DMS79 treated with DMSO at 0.1 percent for 48 hours (cell line): ENCODE measurements at regions not wholly inside any gene's neighbourhood (a gene's known extent, or its start where the extent isn't known, plus 50 kb on each side); places are given as distances from the start of the nearest gene placed in this dataset.
A peak's percentile ranks its signal among the peaks of the same experiment; 100 is the strongest.

Source experiments
- DNase-seq: peaks from one replicate; lab custom pipeline; 2025; lab: John Stamatoyannopoulos, UW

DNA sequence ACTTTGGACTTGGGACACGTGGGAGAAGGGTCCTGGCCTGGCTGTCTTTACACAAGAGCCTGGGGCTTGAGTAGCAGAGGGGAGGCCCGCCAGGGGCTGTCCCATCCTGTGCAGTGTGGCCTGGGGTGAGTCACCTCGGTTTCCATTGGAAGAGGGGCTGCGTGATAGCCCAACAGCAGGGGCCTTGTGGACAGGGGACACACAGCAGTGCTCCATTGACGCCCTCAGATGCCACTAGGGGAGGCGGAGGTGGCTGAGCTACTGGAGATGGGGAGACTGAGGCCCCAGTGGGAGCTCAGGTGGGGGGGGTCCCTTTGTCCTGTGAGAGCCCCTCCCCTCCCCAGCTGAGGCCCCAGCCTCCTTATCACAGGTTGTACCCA is 50.0 kb upstream of the RNU6ATAC start:
- no peak for DNase-seq

DNA sequence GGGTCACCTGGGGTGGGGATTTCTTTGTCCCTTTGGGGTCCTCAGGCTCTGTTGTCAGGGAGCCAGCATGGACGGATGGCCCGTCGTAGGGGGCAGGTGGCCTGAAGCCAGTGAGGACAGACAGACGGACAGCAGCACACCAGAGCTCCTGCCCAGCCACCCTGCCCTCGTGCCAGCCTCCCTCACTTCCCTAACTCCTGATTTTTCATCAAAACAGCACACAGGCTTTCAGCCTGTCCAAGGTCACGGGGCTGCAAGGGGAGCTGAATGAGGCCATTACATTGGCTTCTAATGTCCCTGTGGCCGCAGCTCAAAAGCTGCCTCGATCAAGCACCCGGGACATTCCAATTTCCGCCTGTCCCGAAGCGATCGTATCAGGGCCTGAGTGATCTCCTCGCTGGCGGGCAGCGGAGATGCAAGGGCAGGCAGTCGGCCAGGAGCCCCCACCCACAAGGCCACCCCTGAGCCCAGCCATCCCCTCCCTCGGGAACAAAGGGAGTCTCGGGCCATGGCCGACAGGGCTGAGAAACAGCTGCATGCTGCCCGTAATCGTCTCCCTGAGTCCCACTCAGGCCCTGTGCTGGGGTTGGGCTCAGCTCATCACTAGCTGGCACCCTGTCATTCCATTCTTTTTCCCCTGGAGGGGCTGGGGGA is 50.5 kb upstream of the RNU6ATAC start:
- no peak for DNase-seq

DNA sequence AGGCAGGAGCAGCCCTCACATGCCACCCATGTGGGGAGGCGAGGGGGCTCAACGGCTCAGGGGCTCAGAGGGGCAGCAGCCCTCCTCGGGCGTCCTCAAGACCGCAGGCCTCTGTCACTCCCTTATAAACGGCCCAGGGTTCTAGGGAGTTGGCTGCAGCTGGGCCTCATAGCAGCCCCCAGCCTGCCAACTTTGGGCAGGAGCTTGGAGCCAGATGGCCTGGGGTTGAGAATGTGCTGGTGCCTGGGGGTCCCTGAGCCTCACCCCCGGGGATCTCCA is 51.0 kb upstream of the RNU6ATAC start:
- no peak for DNase-seq

DNA sequence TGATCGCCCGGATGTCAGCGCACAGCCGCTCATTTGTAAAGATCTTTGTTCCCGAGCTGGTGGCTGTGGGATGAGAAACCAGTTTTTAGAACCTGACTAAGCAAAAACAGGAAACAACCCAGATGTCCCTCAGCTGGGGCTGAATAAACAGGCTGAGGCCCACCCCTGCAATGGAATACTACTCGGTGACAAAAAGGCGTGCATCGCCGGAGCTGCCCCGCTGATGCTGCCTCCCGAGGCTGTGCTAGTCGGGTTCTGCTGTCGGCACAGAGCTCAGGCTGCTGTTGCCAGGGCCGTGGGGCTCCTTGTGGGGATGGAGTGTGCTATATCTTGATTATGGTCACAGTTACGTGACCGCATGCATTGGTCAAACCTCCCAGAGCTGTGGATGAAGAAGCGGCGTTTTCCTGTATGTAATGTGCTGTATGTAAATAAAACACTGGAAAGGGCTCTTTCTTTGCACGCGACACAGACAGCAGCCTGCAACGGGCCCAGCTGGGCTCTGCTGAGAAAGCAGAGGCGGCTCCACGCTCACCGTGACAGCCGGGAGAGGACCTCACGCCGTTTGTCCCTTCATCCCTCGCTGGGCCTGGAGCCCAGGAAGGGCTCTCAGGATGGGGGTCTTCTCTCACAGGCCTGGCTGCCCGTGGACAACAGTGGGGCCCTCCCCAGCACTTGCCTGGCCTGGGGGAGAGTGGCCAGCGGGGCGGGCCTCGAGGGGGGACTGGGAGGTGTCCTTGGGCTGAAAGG is 51.5 kb upstream of the RNU6ATAC start:
- no peak for DNase-seq

DNA sequence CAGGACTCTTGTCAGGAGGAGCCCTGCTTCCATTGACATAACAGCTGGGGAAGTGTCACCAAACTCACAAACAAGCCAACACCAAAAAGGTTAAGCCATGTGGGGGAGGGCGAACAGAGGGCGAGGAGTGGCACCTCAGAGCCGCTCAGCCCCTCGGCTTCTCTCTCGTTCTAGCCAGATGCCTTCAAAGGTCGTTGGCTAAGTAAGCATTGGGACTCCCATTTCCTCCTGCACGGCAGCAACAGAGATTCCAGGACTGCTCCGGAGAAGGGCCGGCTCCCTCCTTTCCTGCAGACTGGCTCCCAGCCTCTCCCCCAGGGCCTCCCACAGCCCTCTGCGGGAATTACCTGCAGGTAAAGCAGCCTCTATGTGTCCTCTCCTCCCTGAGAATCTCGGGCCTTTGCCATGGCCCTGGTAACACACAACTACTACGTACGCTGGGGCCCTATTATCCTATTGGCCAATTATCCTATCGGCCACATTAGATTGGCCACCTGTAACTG is 52.1 kb upstream of the RNU6ATAC start:
- DNase-seq = no peak

DNA sequence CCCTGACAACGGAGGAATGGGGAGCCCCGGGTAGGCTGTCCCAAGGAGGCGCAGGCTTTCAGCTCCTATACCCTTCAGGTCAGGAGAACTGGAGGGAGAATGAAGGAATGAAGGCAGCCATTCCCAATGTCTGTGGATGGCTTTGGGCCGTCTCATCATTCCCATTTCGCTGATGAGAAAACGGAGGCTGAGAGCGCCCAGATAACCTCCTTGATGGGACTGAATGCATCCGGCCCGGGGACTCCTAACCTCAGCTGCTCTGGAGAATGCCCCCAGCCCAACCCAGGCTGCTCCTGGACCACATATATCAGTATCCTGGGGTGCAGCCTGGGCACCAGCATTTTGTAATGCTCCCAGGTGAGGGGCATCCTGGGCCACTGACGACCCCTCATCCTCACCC is 52.6 kb upstream of the RNU6ATAC start:
- no peak for DNase-seq

DNA sequence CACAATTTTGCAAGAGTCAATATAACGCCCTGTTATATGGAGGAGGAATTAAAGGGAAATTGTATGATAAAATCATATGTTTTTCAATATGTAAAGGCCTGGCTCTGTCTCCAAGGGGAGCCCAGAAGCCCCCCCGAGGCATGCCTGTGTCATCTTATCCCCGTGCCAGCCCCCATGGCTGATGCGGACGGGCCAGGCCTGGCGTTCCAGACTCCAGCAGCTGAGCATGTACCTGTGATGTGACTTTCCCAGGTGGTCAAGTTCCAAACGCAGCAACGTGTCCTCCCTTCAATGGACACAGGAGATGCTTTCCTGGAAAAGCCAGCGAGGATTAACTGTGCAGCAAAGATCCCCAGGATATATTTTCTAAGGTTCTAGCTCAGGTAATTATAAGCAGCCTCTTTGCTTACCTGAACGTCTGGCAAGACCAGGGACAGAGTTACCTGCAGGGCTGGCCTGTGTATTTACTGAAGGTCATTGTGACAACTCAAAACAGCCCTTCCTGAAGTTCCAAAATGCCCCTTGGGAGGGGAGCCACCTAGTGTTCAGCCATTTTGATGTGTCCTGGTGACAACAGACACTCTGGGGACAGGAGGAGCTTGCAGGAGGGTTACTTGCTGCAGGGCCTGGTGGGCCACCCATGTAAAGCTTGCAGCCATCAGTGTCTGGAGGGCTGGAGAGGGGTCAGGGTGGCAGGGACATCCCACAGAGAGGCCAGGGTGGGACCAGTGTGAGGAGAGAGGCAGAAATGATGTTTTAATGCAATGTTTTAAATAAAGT is 53.3 kb upstream of the RNU6ATAC start:
- DNase-seq = no peak

DNA sequence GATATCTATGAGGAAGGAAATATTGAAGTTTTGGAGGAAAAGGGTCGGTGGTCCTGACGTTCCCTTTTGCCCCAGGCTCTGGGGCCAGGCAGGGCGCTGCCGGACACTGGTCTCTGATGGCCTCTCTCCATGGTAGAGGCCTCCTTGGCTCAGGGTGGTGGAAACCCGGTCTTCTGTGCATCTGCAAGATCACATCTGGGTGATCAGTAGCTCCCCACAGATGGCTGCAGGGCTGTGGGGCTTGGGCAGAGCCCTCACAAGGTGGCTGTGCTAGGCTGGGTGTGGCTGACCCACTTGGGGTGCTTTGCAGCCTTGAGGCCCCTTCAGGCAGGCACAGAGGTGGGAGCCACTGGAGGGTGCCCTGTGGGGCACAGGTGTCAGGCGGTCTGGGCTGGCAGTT is 53.9 kb upstream of the RNU6ATAC start:
- DNase-seq = no peak

DNA sequence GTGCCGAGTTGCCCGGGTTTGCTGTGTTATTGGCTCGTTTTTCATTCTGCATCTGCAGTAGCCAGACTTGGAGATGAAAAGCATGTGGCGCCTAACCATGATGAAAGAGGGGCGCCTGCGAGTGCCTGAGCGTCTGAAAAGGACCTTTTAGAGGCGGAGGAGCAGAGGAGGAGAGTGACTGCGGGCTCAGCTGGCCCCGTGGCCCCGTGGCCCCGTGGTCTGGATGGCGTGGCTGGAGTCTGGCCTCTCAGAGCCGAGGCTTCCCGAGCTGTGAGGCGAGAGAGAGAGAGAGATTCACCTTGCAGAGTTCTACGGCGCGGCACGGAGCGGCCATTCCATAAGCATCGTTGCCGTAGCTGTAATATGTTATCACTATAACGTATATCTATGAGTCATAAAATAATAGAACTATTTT is 55.3 kb upstream of the RNU6ATAC start:
- DNase-seq = no peak

DNA sequence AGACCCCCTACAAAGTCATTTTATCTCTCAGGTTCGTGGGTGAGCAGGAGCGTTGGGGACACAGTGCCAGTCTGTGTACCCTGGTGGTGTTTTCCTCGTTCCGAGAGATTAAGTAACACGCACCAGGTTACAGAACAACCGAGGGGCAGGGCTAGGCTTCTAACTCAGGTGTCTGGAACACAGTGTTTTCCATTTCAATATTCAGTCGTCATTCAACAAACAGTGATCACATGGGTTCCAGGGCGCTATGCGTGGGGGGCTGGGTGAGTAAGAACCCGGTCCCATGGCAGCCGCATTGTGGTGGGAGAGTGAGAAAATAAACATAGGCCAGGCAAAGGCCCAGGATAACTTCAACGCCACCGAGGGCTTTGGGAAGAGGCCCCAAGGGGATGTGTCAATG is 55.9 kb upstream of the RNU6ATAC start:
- DNase-seq = no peak

DNA sequence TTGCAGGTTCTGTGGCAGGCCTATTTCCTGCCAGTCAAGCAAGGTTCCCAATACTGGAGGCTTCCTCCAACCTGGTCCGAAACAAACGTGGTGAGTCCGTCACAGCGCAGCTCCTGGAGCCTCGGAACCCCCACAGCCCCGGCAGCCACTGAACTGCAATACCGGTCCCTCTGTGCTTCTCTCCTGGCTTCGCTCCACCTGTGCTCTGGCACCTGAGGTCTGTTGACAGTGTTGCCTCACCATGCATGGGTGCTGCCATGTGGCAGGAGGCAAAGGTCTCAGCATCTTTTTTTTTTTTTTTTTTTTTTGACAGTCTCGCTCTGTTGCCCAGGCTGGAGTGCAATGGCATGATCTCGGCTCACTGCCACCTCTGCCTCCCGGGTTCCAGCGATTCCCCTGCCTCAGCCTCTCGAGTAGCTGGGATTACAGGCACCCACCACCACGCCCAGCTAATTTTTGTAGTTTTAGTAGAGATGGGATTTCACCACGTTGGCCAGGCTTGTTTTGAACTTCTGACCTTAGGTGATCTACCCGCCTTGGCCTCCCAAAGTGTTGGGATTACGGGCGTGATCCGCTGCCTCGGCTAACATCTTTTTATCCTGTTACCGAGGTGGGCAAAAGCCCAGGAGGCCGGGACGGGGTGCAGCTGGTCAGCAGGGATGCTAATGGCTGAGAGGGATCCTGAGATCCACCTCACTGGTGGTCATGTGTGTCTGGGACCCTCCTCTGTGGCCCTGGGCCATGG is 57.1 kb upstream of the RNU6ATAC start:
- DNase-seq = peak; percentile 19

DNA sequence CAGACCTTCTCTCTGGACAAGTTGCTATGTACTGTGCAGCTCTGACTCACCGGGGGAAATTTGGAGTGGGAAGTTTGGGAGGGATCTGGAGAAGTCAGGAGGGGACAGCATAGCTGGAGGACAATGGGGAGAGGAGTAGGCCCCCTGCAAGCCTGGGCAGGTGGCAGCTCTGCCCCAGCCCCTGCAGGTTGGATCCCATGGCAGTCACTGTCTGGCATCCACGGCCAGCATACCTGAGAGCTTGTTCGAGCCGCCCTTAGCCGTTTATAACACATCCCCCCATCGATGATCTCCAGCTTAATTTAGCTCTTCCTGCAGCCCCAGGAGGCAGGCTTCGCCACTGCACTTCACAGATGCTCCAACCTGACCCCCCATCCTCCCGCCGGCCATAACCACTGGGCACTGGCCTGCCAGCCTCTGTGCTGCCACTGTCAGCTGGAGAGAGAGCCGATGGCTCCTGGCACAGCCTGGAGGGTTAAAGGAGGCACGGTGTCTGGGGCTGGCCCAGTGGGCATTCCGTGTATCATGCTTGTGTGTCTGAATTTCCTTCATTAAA is 57.7 kb upstream of the RNU6ATAC start:
- no peak for DNase-seq

DNA sequence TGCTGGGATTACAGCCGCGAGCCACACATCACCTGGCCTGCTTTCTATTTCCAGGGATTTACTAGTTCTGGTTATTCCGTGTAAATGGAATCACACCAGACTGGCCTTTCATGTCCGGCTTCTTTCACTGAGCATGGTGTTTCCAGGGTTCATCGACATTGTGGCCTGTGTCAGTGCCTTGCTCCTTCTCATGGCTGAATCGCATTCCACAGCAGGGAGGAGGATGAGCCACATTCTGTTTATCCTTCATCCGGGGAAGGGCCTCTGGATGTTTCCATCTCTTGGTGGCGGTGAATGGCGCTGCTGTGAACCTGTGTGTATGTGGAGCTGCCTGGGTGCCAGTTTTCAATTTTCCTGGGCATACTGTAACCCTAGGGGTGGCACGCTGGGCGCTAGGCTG is 58.7 kb upstream of the RNU6ATAC start:
- no peak for DNase-seq

DNA sequence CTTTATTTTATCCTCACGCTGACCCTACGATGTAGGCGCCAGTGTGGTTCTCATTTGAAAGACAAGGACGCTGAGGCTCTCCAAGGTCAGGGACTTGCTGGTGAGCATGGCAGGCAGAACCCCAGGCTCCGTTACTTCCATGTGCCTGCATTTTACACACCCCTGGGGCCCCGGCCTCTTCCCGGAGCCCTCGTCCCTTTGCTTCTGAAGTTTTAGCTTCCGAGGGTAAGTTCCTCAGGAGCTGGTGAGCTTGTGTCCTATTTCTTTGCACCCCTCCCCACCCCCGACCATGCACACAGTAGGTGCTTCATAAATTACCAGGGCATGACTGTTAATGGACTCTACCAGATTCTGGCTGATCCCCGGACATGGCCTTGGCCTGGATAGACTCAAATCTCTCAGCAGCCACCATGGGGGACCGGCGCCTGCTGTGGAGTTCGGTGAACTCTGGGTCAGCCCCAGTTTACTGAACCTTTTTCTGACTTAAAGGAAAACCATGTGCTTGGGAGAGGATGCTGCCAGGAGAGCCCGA is 59.3 kb upstream of the RNU6ATAC start:
- DNase-seq = no peak

DNA sequence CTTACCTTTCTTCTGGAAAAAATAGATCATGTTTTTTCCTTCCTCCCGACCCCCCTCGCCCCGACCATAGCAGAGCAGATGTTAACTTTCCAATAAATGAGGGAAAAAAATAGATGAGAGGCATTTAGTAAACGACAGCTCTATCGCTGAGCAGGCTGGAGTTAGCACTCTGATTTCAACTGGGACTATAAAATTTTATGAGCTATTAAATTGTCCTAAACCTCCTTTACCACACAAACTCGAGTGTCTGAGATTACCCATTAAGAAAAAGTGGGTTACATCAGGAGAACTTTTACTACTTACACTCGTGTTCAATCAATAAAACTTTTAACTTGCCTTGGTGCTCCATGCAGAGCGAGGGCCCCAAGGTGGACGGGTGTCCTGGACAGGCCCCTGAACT is 59.8 kb upstream of the RNU6ATAC start:
- DNase-seq = peak; percentile 87

DNA sequence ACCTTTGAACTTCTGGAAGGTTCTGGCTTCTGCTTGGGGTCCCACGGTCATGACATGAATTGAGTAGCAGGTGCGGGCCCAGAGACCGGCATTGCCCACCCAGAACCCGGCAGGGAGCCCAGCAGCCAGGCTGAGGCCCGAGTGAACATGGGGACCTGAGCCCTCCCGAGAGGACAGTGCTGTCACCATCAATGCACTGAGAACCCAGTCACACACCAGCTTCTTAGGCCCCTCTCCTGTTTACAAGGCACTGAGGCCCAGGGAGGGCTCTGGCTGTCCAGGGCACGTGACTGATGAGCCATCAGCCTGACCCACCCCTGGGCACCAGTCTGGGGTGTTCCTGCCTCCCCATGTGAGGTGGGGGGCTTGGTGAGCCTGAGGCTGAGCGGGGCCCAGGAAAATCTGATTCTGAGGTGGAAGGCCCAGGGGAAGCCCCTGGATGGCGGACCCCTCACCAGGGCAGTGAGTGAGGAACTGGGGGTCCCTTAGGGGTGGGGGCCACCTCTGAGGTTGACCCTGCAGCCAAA is 60.3 kb upstream of the RNU6ATAC start:
- DNase-seq = no peak

DNA sequence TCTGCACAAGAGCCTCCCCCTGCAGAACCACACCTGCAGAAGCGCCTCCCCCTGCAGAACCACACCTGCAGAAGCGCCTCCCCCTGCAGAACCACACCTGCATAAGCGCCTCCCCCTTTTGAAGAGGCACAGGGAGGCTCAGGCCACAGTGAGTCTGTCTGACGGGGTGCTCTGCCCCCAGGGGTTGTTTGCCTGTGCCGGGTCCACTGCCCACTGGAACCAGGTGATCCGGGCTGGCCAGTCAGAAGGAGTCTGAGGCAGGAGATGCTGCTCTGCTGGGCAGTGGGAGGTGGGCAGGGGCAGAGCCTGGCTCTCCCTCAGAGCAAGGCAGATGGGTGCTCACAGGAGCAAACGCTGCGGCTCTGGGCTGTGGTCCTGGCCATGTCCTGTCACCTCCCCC is 60.8 kb upstream of the RNU6ATAC start:
- peak; percentile 24 for DNase-seq

DNA sequence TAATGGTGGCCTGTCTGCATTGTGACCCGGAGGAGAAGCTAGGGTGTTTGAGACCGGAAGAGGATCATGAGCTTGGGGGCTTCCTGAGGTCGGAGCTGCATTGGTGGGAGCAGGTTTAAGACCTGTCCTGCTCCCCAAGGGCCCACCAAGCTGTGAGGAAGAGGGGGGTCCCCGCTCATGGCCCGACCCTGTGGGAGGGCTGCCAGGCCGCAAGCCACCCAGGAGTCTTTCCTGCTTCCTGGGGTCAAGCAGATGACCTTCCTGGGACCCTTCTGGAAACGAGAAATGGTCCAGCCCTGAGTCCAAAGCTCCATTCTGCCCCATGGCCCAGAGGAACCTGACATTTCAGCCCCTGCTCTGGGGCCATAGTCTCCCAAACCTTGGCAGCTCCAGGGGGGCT is 61.5 kb upstream of the RNU6ATAC start:
- no peak for DNase-seq

DNA sequence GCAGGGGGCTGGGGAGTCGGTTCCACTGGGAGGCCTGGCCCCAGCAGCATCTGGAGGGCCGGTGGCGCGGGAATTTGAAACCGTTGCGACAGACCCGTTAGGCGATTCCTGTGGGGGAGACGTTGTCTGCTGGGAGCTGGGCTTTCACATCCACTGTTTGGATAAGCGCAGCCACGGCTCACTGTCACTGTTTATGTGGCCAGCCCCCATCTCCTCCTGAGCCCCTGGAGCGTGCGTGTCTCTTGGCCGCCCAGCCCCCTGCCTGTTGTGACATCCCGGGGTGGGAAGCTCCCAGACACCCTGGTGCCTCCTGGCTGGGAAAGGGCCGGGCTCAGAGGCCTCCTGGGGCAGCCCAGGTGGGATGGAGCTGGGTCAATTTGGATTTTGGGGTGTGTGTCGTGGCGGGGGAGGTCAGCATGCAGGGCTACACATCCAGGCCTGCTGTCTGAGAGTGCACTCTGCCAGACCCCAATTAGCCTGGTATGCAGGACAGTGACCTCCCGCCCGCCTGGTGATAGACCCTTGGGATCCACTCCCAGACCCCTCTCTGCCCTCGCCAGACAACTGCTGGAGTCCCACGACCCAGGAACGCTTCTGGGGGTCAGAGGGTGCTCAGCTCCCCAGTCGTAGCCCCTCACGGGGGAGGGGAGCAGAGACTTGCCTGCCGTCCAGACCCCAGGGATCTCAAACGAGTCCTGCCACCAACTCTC is 62.0 kb upstream of the RNU6ATAC start:
- no peak for DNase-seq

DNA sequence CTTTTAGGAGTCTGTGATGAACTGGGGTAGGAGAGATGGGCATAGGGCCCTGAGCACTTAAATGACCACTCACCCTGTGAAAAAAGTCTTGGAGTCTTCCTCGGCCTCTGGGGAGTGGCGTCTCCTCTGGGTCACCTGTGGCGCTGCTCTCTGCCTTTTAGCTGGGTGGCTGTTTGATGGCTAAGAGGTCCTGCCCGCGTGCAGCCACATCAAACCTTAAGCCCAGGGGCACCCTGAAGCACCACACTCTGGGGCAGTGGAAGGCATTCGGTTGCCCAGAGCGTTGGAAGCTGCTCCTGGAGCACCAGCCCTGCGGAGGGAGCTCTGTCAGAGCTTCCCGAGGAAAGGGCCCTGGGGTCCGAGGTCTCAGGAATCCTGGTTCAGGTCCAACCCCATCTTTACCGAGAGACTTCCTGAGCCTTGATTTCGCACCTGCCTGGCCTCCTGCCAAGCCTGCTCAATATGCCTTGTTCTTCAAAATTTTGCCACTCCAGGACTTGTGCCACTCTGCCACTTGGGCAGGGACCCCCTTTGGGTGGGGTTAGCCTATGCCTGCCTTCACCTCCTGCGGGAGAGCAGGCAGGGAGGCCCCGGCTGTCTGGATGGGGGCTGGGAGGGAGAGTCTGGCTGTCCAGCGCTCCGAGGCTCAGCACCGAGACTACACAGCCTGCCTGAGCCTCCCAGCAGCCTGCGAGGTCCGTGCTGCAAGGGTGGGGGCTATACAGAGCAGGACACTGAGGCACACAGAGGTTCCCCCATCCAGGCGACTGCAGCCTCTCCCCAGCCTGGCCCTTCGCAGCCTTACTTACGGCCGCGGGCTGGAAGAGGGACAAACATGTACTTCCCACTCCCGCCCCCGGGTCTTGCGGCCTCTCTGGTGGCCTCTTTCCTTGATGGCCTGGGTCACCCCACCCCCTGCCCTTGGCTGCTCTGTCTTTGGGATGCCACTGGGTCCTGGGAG is 63.4 kb upstream of the RNU6ATAC start:
- peak; percentile 65 for DNase-seq
